Liver (tissue), 7 donors: ENCODE measurements at regions not wholly inside any gene's neighbourhood (a gene's known extent, or its start where the extent isn't known, plus 50 kb on each side); places are given as distances from the start of the nearest gene placed in this dataset.
A peak's percentile ranks its signal among the peaks of the same experiment; 100 is the strongest.

Source experiments
- DNase-seq: peaks from one replicate; pipeline ENCODE4 v3.0.0-alpha.2; 2017; ENCODE audit warnings: low spot score
- H3K27ac ChIP-seq, 2 donors: one replicate each; pipeline ENCODE4 v1.7.0; 2013; ENCODE audit warnings: inconsistent platforms in 2 of 2, low read length in 2 of 2, control low read depth in 1 of 2, low read depth in 1 of 2, mild to moderate bottlenecking in 1 of 2
- H3K27me3 ChIP-seq, 4 donors: one replicate each; pipeline versions ENCODE4 v1.6.1 to v1.7.0; 2013; ENCODE audit warnings: low read length in 3 of 4, inconsistent platforms in 1 of 4, mild to moderate bottlenecking in 1 of 4, moderate library complexity in 1 of 4; ENCODE audit not compliant: control insufficient read depth in 4 of 4, insufficient read depth in 4 of 4
- H3K36me3 ChIP-seq, 4 donors: one replicate each; pipeline versions ENCODE4 v1.6.1 to v1.7.0; 2013; ENCODE audit warnings: low read length in 3 of 4, mild to moderate bottlenecking in 3 of 4, low read depth in 1 of 4, moderate library complexity in 1 of 4; ENCODE audit not compliant: control insufficient read depth in 4 of 4, insufficient read depth in 3 of 4
- H3K4me1 ChIP-seq, 4 donors: one replicate each; pipeline versions ENCODE4 v1.6.1 to v1.7.0; 2013; ENCODE audit warnings: low read length in 3 of 4, mild to moderate bottlenecking in 3 of 4, moderate library complexity in 1 of 4; ENCODE audit not compliant: control insufficient read depth in 4 of 4, insufficient read depth in 4 of 4
- H3K4me3 ChIP-seq, 3 donors: one replicate each; pipeline versions ENCODE4 v1.6.1 to v1.7.0; 2013; ENCODE audit warnings: low read length in 3 of 3, control low read depth in 1 of 3, low read depth in 1 of 3, mild to moderate bottlenecking in 1 of 3
- H3K9ac ChIP-seq, 2 donors: one replicate each; pipeline ENCODE4 v1.7.0; 2013; ENCODE audit warnings: low read length in 2 of 2, mild to moderate bottlenecking in 2 of 2, moderate library complexity in 2 of 2, control low read depth in 1 of 2, low read depth in 1 of 2
- H3K9me3 ChIP-seq, 4 donors: one replicate each; pipeline versions ENCODE4 v1.6.1 to v1.7.0; 2013; ENCODE audit warnings: low read length in 3 of 4; ENCODE audit not compliant: control insufficient read depth in 4 of 4
- ATF3 ChIP-seq: IDR thresholded peaks from 2 replicates; pipeline ENCODE4 v1.6.1; 2016; ENCODE audit warnings: antibody characterized with exemption
- EGR1 ChIP-seq, 2 donors: IDR thresholded peaks; 2 replicates each; pipeline ENCODE4 v1.6.1; 2016 to 2018; ENCODE audit warnings: antibody characterized with exemption in 2 of 2, low read depth in 2 of 2
- FOXA1 ChIP-seq: IDR thresholded peaks from 2 replicates; pipeline ENCODE4 v1.6.1; 2016; ENCODE audit warnings: antibody characterized with exemption
- FOXA2 ChIP-seq: IDR thresholded peaks from 2 replicates; pipeline ENCODE4 v1.6.1; 2016; ENCODE audit warnings: antibody characterized with exemption
- GABPA ChIP-seq, 2 donors: IDR thresholded peaks in 1 of 2; conservative IDR thresholded peaks in 1 of 2; 2 replicates each; pipeline ENCODE4 v1.6.1; 2016; ENCODE audit warnings: antibody characterized with exemption in 2 of 2, mild to moderate bottlenecking in 1 of 2, moderate library complexity in 1 of 2
- HNF4A ChIP-seq, 2 donors: conservative IDR thresholded peaks; 2 replicates each; pipeline ENCODE4 v1.6.1; 2016; ENCODE audit warnings: antibody characterized with exemption in 2 of 2, mild to moderate bottlenecking in 2 of 2
- HNF4G ChIP-seq: IDR thresholded peaks from 2 replicates; pipeline ENCODE4 v1.6.1; 2016; ENCODE audit warnings: antibody characterized with exemption
- JUND ChIP-seq, 2 donors: IDR thresholded peaks; 2 replicates each; pipeline ENCODE4 v1.6.1; 2016; ENCODE audit warnings: antibody characterized with exemption in 2 of 2
- NR2F2 ChIP-seq: IDR thresholded peaks from 2 replicates; pipeline ENCODE4 v1.6.1; 2016; ENCODE audit warnings: antibody characterized with exemption
- RAD21 ChIP-seq, 2 donors: IDR thresholded peaks; 2 replicates each; pipeline ENCODE4 v1.6.1; 2016; ENCODE audit warnings: antibody characterized with exemption in 2 of 2, mild to moderate bottlenecking in 2 of 2
- REST ChIP-seq: IDR thresholded peaks from 2 replicates; pipeline ENCODE4 v1.6.1; 2016; ENCODE audit warnings: antibody characterized with exemption, mild to moderate bottlenecking
- RXRA ChIP-seq, 2 donors: IDR thresholded peaks; 2 replicates each; pipeline ENCODE4 v1.6.1; 2017 to 2018; ENCODE audit warnings: antibody characterized with exemption in 2 of 2, mild to moderate bottlenecking in 1 of 2
- SP1 ChIP-seq: IDR thresholded peaks from 2 replicates; pipeline ENCODE4 v1.6.1; 2018; ENCODE audit warnings: antibody characterized with exemption, mild to moderate bottlenecking
- TAF1 ChIP-seq: conservative IDR thresholded peaks from 2 replicates; pipeline ENCODE4 v1.6.1; 2016; ENCODE audit warnings: antibody characterized with exemption, mild to moderate bottlenecking
- YY1 ChIP-seq: IDR thresholded peaks from 2 replicates; pipeline ENCODE4 v1.6.1; 2016; ENCODE audit warnings: antibody characterized with exemption, mild to moderate bottlenecking
- ZBTB33 ChIP-seq: IDR thresholded peaks from 2 replicates; pipeline ENCODE4 v1.6.1; 2016; ENCODE audit warnings: antibody characterized with exemption
- TF ChIP-seq, protein P1 (sequence below): IDR thresholded peaks from 2 replicates; pipeline ENCODE4 v1.6.1; 2016; ENCODE audit warnings: antibody characterized with exemption
- TF ChIP-seq, protein P2 (sequence below): fragments of 150-350 bp; IDR thresholded peaks from 2 replicates; pipeline ENCODE4 v1.5.1; 2017; ENCODE audit warnings: improper control_type of control experiment, low read depth, low read length; ENCODE audit not compliant: missing input control
- donor health status: healthy.
- donor health status: healthy.
- donor health status: healthy.
- donor health status: healthy.

DNA sequence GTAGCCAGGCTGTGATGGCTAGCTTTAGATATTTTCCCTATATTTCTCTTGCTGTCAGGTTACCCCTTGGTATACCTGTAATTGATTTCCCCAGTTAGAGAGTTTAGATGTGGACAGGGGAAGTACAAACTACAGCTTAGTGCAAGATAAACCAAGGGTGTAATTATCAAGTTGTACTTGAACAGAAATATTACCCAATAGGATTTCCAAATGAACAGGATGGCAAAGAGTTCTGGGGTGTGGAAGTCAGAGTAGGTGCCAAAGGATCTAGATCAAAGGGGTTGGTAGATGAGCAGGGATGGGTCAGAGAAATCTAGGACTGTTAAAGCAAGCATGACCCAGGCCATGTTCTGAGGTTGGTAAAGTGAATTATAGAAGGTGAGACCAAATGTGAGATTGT, 585.2 kb downstream of the CCDC85A start:
- no peak for DNase-seq
- H3K4me1 ChIP-seq = peaks cover 0 to 5% (median 3%) of the 10 kb centered on the region in 4 donors
- H3K36me3 ChIP-seq = no peaks in the 10 kb centered on the region
- H3K9me3 ChIP-seq = no peaks in the 10 kb centered on the region
- no peaks in the 10 kb centered on the region for H3K27me3 ChIP-seq
- no peak overlapping the region for H3K9ac ChIP-seq
- H3K4me3 ChIP-seq = no peak overlapping the region
- TF ChIP-seq REST (peak; percentile 67), GABPA (IDR thresholded peaks at IDR 0.05 in 1 of 2, conservative IDR thresholded peaks at IDR 0.05 in 1 of 2) (peak in 1 of 2 donors; percentile 30), RXRA (IDR thresholded peaks at IDR 0.05) (peak; percentile 43 to 77), NR2F2 (no peak), ZBTB33 (peak; percentile 74), EGR1 (IDR thresholded peaks at IDR 0.05; ENCODE audit: low read depth in 2 of 2) (peak in 1 of 2 donors; percentile 57), ATF3 (peak; percentile 16), YY1 (peak; percentile 38), FOXA2 (no peak), SP1 (peak; percentile 90), RAD21 (IDR thresholded peaks at IDR 0.05) (peak; percentile 46 to 52), HNF4G (peak; percentile 81), TAF1 (no peak), HNF4A (conservative IDR thresholded peaks at IDR 0.05) (peak; percentile 90 to 94), JUND (IDR thresholded peaks at IDR 0.05) (peak; percentile 59 to 74), FOXA1 (peak; percentile 44)
- TF ChIP-seq, protein P1, sequence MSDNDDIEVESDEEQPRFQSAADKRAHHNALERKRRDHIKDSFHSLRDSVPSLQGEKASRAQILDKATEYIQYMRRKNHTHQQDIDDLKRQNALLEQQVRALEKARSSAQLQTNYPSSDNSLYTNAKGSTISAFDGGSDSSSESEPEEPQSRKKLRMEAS = peak; percentile 61
- TF ChIP-seq, protein P2, sequence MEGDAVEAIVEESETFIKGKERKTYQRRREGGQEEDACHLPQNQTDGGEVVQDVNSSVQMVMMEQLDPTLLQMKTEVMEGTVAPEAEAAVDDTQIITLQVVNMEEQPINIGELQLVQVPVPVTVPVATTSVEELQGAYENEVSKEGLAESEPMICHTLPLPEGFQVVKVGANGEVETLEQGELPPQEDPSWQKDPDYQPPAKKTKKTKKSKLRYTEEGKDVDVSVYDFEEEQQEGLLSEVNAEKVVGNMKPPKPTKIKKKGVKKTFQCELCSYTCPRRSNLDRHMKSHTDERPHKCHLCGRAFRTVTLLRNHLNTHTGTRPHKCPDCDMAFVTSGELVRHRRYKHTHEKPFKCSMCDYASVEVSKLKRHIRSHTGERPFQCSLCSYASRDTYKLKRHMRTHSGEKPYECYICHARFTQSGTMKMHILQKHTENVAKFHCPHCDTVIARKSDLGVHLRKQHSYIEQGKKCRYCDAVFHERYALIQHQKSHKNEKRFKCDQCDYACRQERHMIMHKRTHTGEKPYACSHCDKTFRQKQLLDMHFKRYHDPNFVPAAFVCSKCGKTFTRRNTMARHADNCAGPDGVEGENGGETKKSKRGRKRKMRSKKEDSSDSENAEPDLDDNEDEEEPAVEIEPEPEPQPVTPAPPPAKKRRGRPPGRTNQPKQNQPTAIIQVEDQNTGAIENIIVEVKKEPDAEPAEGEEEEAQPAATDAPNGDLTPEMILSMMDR = no peak
- H3K27ac ChIP-seq = peak overlapping the region in 1 of 2 donors; percentile 42
